ENCODE measurements at regions not wholly inside any gene's neighbourhood (a gene's known extent, or its start where the extent isn't known, plus 50 kb on each side); places are given as distances from the start of the nearest gene placed in this dataset.

DNA sequence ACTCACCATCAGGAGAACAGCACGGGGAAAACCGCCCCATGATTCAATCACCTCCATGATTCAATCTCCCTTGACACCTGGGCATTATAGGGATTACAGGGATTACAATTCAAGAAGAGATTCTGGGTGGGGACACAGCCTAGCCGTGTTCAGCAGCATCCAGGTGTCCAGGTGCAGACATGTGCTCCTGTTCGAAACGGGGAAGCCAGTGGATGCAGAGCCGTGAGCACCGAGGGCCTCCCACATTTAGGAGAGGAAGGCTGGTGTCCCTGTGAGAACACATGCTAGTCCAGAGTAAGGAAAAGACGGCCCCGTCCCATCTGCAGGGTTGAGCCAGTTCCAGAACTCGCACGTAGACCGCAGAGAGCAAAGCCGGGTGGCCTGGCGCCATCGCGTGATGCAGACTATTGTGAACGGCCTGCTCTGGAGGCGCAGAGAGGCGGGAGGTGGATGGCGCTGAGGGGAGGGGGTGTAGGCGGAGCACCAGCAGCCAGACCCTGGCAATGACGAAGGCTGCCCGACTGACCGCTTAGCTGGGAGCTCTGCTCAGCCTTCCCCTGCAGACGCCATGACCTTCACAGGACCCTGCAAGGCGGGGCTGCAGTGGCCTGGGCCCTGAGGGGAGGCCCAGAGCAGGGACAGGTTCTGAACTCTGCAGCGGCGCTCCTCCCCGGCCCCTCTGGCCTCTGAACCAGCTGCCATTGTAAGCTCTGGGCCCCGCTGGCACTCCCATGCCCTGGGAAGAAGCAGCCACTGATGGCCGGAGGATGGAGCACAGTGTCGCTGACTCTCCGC lies 141.6 kb upstream of the TCERG1L start:
- TF ChIP-seq, protein P1, sequence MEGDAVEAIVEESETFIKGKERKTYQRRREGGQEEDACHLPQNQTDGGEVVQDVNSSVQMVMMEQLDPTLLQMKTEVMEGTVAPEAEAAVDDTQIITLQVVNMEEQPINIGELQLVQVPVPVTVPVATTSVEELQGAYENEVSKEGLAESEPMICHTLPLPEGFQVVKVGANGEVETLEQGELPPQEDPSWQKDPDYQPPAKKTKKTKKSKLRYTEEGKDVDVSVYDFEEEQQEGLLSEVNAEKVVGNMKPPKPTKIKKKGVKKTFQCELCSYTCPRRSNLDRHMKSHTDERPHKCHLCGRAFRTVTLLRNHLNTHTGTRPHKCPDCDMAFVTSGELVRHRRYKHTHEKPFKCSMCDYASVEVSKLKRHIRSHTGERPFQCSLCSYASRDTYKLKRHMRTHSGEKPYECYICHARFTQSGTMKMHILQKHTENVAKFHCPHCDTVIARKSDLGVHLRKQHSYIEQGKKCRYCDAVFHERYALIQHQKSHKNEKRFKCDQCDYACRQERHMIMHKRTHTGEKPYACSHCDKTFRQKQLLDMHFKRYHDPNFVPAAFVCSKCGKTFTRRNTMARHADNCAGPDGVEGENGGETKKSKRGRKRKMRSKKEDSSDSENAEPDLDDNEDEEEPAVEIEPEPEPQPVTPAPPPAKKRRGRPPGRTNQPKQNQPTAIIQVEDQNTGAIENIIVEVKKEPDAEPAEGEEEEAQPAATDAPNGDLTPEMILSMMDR (IDR thresholded peaks at IDR 0.05; ENCODE audit: low read length) = no peak
- TF ChIP-seq EZH2 (optimal IDR thresholded peaks at IDR 0.05; ENCODE audit: low read depth, low read length) = no peak

All from MM.1S (cell line).